Activated B cell treated with CpG ODN at 0.5 μM for 24 hours (primary cell): ENCODE measurements at regions not wholly inside any gene's neighbourhood (a gene's known extent, or its start where the extent isn't known, plus 50 kb on each side); places are given as distances from the start of the nearest gene placed in this dataset.

ENCODE experiments used
- ATAC-seq: fragments of 200-7000 bp; cut with Tn5 transposase; one replicate; pipeline ENCODE4 v1.10.0; 2021; ENCODE audit warnings: low read depth, mild to moderate bottlenecking, moderate library complexity
- CTCF ChIA-PET: fragments of 350-600 bp; sonication (Branson Sonifier 250); formaldehyde crosslinking; loops from one replicate; lab custom pipeline; 2021; ENCODE audit warnings: antibody characterized with exemption; lab: Charles Lee
- POLR2A ChIA-PET: fragments of 350-600 bp; sonication (Branson Sonifier 250); formaldehyde crosslinking; loops from one replicate; lab custom pipeline; 2021; ENCODE audit warnings: antibody characterized with exemption; lab: Charles Lee
- DNase-seq: peaks from one replicate; pipeline ENCODE4 v3.0.0; 2022
- H3K27ac Mint-ChIP-seq: one replicate; pipeline ENCODE4 v1.8.0; 2020; ENCODE audit warnings: mixed read lengths
- H3K27me3 Mint-ChIP-seq: one replicate; pipeline ENCODE4 v1.8.0; 2021; ENCODE audit warnings: mixed read lengths
- H3K36me3 Mint-ChIP-seq: one replicate; pipeline ENCODE4 v1.8.0; 2021; ENCODE audit warnings: low read depth, mixed read lengths
- H3K4me1 Mint-ChIP-seq: one replicate; pipeline ENCODE4 v1.8.0; 2021; ENCODE audit warnings: mixed read lengths
- H3K4me3 Mint-ChIP-seq: one replicate; pipeline ENCODE4 v1.8.0; 2020; ENCODE audit warnings: mild to moderate bottlenecking, mixed read lengths
- H3K9me3 Mint-ChIP-seq: one replicate; pipeline ENCODE4 v1.8.0; 2020; ENCODE audit warnings: mixed read lengths
- CTCF ChIP-seq: fragments of 200-600 bp; IDR thresholded peaks from one replicate; pipeline ENCODE4 v1.8.0; 2022; ENCODE audit warnings: antibody characterized with exemption, mild to moderate bottlenecking
- intact Hi-C: fragments of 100-400 bp; cut with micrococcal nuclease; formaldehyde crosslinking; loops from one replicate; pipeline ENCODE4 v1.15.1; 2024

- ChIA-PET POLR2A (no interaction called here), CTCF (no interaction called here)
- no peak overlapping the region for H3K27ac Mint-ChIP-seq
- TF ChIP-seq CTCF = no peak
- H3K4me1 Mint-ChIP-seq = no peaks in the 10 kb centered on the region
- intact Hi-C loops = no loop called here
- no peaks in the 10 kb centered on the region for H3K9me3 Mint-ChIP-seq
- no peak overlapping the region for H3K4me3 Mint-ChIP-seq
- ATAC-seq (no peak), DNase-seq (no peak)
- H3K27me3 Mint-ChIP-seq = no peaks in the 10 kb centered on the region
- H3K36me3 Mint-ChIP-seq = no peaks in the 10 kb centered on the region
Measured at GRCh38 chr18:72324677-72325076, 219.5 kb downstream of the CBLN2 start.

- no peak for DNase-seq
- H3K27ac Mint-ChIP-seq = no peak overlapping the region
- TF ChIP-seq CTCF = no peak
- intact Hi-C loops = no loop called here
- no peaks in the 10 kb centered on the region for H3K27me3 Mint-ChIP-seq
- peaks cover 8% of the 10 kb centered on the region for H3K9me3 Mint-ChIP-seq
- H3K4me1 Mint-ChIP-seq = no peaks in the 10 kb centered on the region
- ChIA-PET CTCF (no interaction called here), POLR2A (interaction anchor here (0.7 kb wide), 1 partner anchor 218 kb away, joined by 7 read pairs; no protein-coding TSS in a partner anchor)
- no peaks in the 10 kb centered on the region for H3K36me3 Mint-ChIP-seq
- no peak for ATAC-seq
- no peak overlapping the region for H3K4me3 Mint-ChIP-seq
Measured at GRCh38 chr18:72316497-72316896, 227.6 kb downstream of the CBLN2 start.

GRCh38 chr18:72283148-72283925 lies 260.8 kb downstream of the CBLN2 start:
- TF ChIP-seq CTCF = no peak
- ATAC-seq (no peak), DNase-seq (no peak)
- no peak overlapping the region for H3K27ac Mint-ChIP-seq
- H3K4me3 Mint-ChIP-seq = no peak overlapping the region
- ChIA-PET CTCF (no interaction called here), POLR2A (no interaction called here)
- intact Hi-C loops = loop anchor here (10.0 kb wide), 1 partner anchor 189 kb away; no protein-coding TSS in a partner anchor
- no peaks in the 10 kb centered on the region for H3K27me3 Mint-ChIP-seq
- H3K9me3 Mint-ChIP-seq = peaks cover 6% of the 10 kb centered on the region
- peaks cover 7% of the 10 kb centered on the region for H3K4me1 Mint-ChIP-seq
- H3K36me3 Mint-ChIP-seq = no peaks in the 10 kb centered on the region

- ChIA-PET CTCF (no interaction called here), POLR2A (no interaction called here)
- no peak for TF ChIP-seq CTCF
- Mint-ChIP-seq H3K4me3 (no peak overlapping the region), H3K36me3 (no peaks in the 10 kb centered on the region), H3K27me3 (no peaks in the 10 kb centered on the region), H3K4me1 (peaks cover 4% of the 10 kb centered on the region), H3K27ac (no peak overlapping the region), H3K9me3 (peaks cover 4% of the 10 kb centered on the region)
- ATAC-seq (no peak), DNase-seq (no peak)
- intact Hi-C loops = no loop called here
Measured at GRCh38 chr18:72273025-72273424, 271.1 kb downstream of the CBLN2 start.

GRCh38 chr18:72261590-72261989 lies 282.6 kb downstream of the CBLN2 start:
- no peak for DNase-seq
- H3K4me3 Mint-ChIP-seq = no peak overlapping the region
- ATAC-seq = no peak
- no peak for TF ChIP-seq CTCF
- intact Hi-C loops = no loop called here
- no peaks in the 10 kb centered on the region for H3K36me3 Mint-ChIP-seq
- ChIA-PET POLR2A (no interaction called here), CTCF (no interaction called here)
- H3K4me1 Mint-ChIP-seq = no peaks in the 10 kb centered on the region
- H3K27me3 Mint-ChIP-seq = no peaks in the 10 kb centered on the region
- no peaks in the 10 kb centered on the region for H3K9me3 Mint-ChIP-seq
- no peak overlapping the region for H3K27ac Mint-ChIP-seq
